CD4-positive, alpha-beta T cell (primary cell): ENCODE measurements at regions not wholly inside any gene's neighbourhood (a gene's known extent, or its start where the extent isn't known, plus 50 kb on each side); places are given as distances from the start of the nearest gene placed in this dataset.

Experiments used
- ATAC-seq: fragments of 200-7000 bp; cut with Tn5 transposase; one replicate; pipeline ENCODE4 v1.10.0; 2022; ENCODE audit warnings: mild to moderate bottlenecking; ENCODE audit not compliant: poor library complexity
- CTCF ChIA-PET: fragments of 350-600 bp; sonication (Branson Sonifier 250); formaldehyde crosslinking; loops from one replicate; lab custom pipeline; 2021; ENCODE audit warnings: antibody characterized with exemption, inconsistent platforms; lab: Charles Lee
- POLR2A ChIA-PET: fragments of 350-600 bp; sonication (Branson Sonifier 250); formaldehyde crosslinking; loops from one replicate; lab custom pipeline; 2021; ENCODE audit warnings: antibody characterized with exemption, inconsistent platforms; lab: Charles Lee
- DNase-seq, 14 experiments: peaks; one replicate each; pipeline ENCODE4 v3.0.0-alpha.2; 2013 to 2020; ENCODE audit warnings: mixed read lengths in 2 of 14
- H3K27ac ChIP-seq, 2 donors: one replicate each; pipeline versions ENCODE4 v1.5.1 to v1.7.0; 2013; ENCODE audit warnings: low read length in 2 of 2, low read depth in 1 of 2, mild to moderate bottlenecking in 1 of 2
- H3K27me3 ChIP-seq, 2 experiments: 1 replicate in 1 of 2; 2 replicates in 1 of 2; pipeline versions ENCODE4 v1.6.1 to v1.7.0; 2013; ENCODE audit warnings: low read length in 2 of 2, control low read depth in 1 of 2, mild to moderate bottlenecking in 1 of 2, moderate library complexity in 1 of 2; ENCODE audit not compliant: insufficient read depth in 2 of 2, control insufficient read depth in 1 of 2
- H3K36me3 ChIP-seq: one replicate; pipeline ENCODE4 v1.6.1; 2013; ENCODE audit warnings: low read length, control low read depth; ENCODE audit not compliant: insufficient read depth
- H3K4me1 ChIP-seq: one replicate; pipeline ENCODE4 v1.6.1; 2013; ENCODE audit warnings: low read length, control low read depth; ENCODE audit not compliant: insufficient read depth
- H3K4me3 ChIP-seq: one replicate; pipeline ENCODE4 v1.5.1; 2013; ENCODE audit warnings: mild to moderate bottlenecking, low read length, moderate library complexity
- H3K9me3 ChIP-seq, 2 experiments: 1 replicate in 1 of 2; 2 replicates in 1 of 2; pipeline versions ENCODE4 v1.6.1 to v1.7.0; 2013; ENCODE audit warnings: low read length in 2 of 2, mild to moderate bottlenecking in 2 of 2, control low read depth in 1 of 2, moderate library complexity in 1 of 2; ENCODE audit not compliant: control insufficient read depth in 1 of 2, insufficient read depth in 1 of 2
- H3K27ac Mint-ChIP-seq: one replicate; pipeline ENCODE4 v1.8.0; 2020; ENCODE audit warnings: mixed read lengths
- H3K27me3 Mint-ChIP-seq: one replicate; pipeline ENCODE4 v1.8.0; 2021; ENCODE audit warnings: mixed read lengths
- H3K36me3 Mint-ChIP-seq: one replicate; pipeline ENCODE4 v1.8.0; 2021; ENCODE audit warnings: low read depth, mixed read lengths
- H3K4me1 Mint-ChIP-seq: one replicate; pipeline ENCODE4 v1.8.0; 2021; ENCODE audit warnings: low read depth, mixed read lengths
- H3K4me3 Mint-ChIP-seq: one replicate; pipeline ENCODE4 v1.8.0; 2020; ENCODE audit warnings: mild to moderate bottlenecking, mixed read lengths
- H3K9me3 Mint-ChIP-seq: one replicate; pipeline ENCODE4 v1.8.0; 2020; ENCODE audit warnings: mixed read lengths
- intact Hi-C, 2 experiments: fragments of 100-400 bp; cut with DNase I in 1 of 2; cut with micrococcal nuclease in 1 of 2; formaldehyde crosslinking; loops; one replicate each; pipeline versions ENCODE4 v1.15.1 to v1.9.0; 2023 to 2025; cut with DNase I, micrococcal nuclease
- TF ChIP-seq, protein P1 (sequence below): fragments of 200-600 bp; IDR thresholded peaks from one replicate; pipeline ENCODE4 v1.8.0; 2022; ENCODE audit warnings: antibody characterized with exemption, mild to moderate bottlenecking

DNA sequence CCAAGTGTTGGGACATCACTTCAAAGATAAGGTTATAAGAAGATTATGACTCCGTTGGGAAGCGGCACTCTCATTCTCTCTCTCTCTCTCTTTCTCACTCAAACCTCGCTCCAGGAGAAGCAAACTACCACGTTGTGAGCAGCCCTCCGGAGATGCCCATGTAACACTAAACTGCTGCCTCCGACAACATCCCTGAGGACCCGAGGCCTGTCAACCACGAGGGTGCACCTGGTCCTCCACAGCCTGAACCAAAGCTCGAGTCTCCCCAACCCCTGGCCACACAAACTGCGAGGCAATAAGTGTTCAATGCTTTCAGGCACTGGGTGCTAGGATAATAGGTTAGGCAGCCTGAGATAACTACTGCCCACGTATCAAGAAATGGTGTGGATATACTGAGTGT, 654.5 kb upstream of the ID2 start:
- POLR2A ChIA-PET, result no interaction called here
- Mint-ChIP-seq H3K4me1 (peaks cover 8% of the 10 kb centered on the region), H3K9me3 (no peaks in the 10 kb centered on the region), H3K27ac (no peak overlapping the region), H3K36me3 (no peaks in the 10 kb centered on the region), H3K27me3 (no peaks in the 10 kb centered on the region), H3K4me3 (no peak overlapping the region)
- Histone ChIP-seq H3K27ac (no peak overlapping the region), H3K36me3 (no peaks in the 10 kb centered on the region), H3K4me1 (peaks cover 9% of the 10 kb centered on the region), H3K27me3 (no peaks in the 10 kb centered on the region), H3K9me3 (no peaks in the 10 kb centered on the region), H3K4me3 (no peak overlapping the region)
- intact Hi-C loops, result no loop called here
- ATAC-seq, result no peak
- CTCF ChIA-PET, result no interaction called here
- no peak for DNase-seq
- TF ChIP-seq, protein P1, sequence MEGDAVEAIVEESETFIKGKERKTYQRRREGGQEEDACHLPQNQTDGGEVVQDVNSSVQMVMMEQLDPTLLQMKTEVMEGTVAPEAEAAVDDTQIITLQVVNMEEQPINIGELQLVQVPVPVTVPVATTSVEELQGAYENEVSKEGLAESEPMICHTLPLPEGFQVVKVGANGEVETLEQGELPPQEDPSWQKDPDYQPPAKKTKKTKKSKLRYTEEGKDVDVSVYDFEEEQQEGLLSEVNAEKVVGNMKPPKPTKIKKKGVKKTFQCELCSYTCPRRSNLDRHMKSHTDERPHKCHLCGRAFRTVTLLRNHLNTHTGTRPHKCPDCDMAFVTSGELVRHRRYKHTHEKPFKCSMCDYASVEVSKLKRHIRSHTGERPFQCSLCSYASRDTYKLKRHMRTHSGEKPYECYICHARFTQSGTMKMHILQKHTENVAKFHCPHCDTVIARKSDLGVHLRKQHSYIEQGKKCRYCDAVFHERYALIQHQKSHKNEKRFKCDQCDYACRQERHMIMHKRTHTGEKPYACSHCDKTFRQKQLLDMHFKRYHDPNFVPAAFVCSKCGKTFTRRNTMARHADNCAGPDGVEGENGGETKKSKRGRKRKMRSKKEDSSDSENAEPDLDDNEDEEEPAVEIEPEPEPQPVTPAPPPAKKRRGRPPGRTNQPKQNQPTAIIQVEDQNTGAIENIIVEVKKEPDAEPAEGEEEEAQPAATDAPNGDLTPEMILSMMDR, result no peak

DNA sequence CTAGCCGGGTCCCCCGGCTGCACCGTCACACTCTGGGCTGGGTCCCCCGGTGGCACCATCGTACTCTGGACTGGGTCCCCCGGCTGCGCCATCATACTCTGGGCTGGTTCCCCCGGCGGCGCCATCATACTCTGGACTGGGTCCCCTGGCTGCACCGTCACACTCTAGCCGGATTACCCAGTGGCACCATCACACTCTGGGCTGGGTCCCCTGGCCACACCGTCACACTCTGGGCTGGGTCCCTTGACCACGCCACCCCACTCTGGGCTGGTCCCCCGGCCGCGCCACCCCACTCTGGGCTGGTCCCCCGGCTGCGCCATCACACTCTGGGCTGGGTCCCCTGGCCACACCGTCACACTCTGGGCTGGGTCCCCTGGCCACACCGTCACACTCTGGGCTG, 653.8 kb upstream of the ID2 start:
- DNase-seq (no peak), ATAC-seq (no peak)
- TF ChIP-seq, protein P1, result no peak
- H3K4me3 ChIP-seq, result no peak overlapping the region
- POLR2A ChIA-PET, result no interaction called here
- Mint-ChIP-seq H3K4me1 (peaks cover 4% of the 10 kb centered on the region), H3K27me3 (no peaks in the 10 kb centered on the region), H3K36me3 (no peaks in the 10 kb centered on the region), H3K4me3 (no peak overlapping the region), H3K27ac (no peak overlapping the region), H3K9me3 (no peaks in the 10 kb centered on the region)
- no peaks in the 10 kb centered on the region for H3K36me3 ChIP-seq
- intact Hi-C loops, result no loop called here
- H3K27ac ChIP-seq, result no peak overlapping the region
- peaks cover 9% of the 10 kb centered on the region for H3K4me1 ChIP-seq
- CTCF ChIA-PET, result no interaction called here
- H3K27me3 ChIP-seq, result no peaks in the 10 kb centered on the region
- no peaks in the 10 kb centered on the region for H3K9me3 ChIP-seq

DNA sequence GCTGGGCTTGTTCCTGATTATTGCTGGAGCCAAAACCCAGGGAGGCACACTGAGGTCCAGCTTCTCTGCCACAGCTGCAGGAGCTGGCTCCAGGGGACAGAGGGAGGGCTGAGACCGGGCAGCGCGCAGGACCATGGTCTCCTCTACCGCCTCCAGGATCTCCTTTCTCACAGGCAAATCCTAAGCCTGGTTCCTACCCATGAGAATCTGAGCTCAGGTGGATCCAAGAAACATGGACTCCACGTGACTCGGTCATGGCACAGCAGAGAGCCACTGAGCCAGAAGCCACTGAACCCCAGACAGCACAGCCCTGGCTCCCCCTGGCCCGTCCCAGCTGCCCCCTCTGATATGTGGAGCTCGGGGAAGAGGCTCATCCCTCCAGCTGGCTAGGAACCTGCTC, 653.4 kb upstream of the ID2 start:
- H3K27ac Mint-ChIP-seq, result no peak overlapping the region
- no peaks in the 10 kb centered on the region for H3K9me3 Mint-ChIP-seq
- ATAC-seq, result no peak

More for the DNA sequence above, 653.4 kb upstream of the ID2 start:
- peaks cover 5% of the 10 kb centered on the region for H3K4me1 ChIP-seq
- no peaks in the 10 kb centered on the region for H3K36me3 Mint-ChIP-seq
- DNase-seq, result no peak
- no peaks in the 10 kb centered on the region for H3K27me3 ChIP-seq
- no peak overlapping the region for H3K4me3 Mint-ChIP-seq
- no peaks in the 10 kb centered on the region for H3K9me3 ChIP-seq
- H3K27ac ChIP-seq, result no peak overlapping the region
- no peaks in the 10 kb centered on the region for H3K36me3 ChIP-seq
- no peak overlapping the region for H3K4me3 ChIP-seq
- intact Hi-C loops, result no loop called here
- H3K27me3 Mint-ChIP-seq, result no peaks in the 10 kb centered on the region
- ChIA-PET POLR2A (no interaction called here), CTCF (no interaction called here)
- TF ChIP-seq, protein P1, result no peak
- H3K4me1 Mint-ChIP-seq, result peaks cover under 1% of the 10 kb centered on the region
